HepG2 (cell line): ENCODE measurements at regions not wholly inside any gene's neighbourhood (a gene's known extent, or its start where the extent isn't known, plus 50 kb on each side); places are given as distances from the start of the nearest gene placed in this dataset.

Experiments used
- MAZ ChIP-seq, 2 experiments: sonication (generic) in 1 of 2; formaldehyde crosslinking in 1 of 2; IDR thresholded peaks; 2 replicates each; pipeline versions ENCODE4 v1.5.0 to v1.6.1; 2012 to 2020; ENCODE audit warnings: low read depth in 2 of 2, mild to moderate bottlenecking in 2 of 2, borderline replicate concordance in 1 of 2, improper control_type of control experiment in 1 of 2, low read length in 1 of 2, missing genetic modification reagents in 1 of 2, moderate library complexity in 1 of 2
- NFRKB ChIP-seq: fragments of 450-650 bp; IDR thresholded peaks from 2 replicates; pipeline ENCODE4 v1.6.1; 2017
- U2AF1 ChIP-seq: fragments of 200-400 bp; formaldehyde crosslinking; optimal IDR thresholded peaks from 2 replicates; pipeline ENCODE3; 2017; ENCODE audit warnings: mild to moderate bottlenecking, low read depth, low read length

- TF ChIP-seq U2AF1 (no peak), NFRKB (no peak), MAZ (IDR thresholded peaks at IDR 0.05; ENCODE audit: borderline replicate concordance, low read depth, low read length) (no peak), MAZ (CRISPR knock-in tag; IDR thresholded peaks at IDR 0.05; ENCODE audit: low read depth) (no peak)
These were observed 63.1 kb upstream of the HIVEP3 start for GRCh38 chr1:41981796-41982195.
